ENCODE measurements at regions not wholly inside any gene's neighbourhood (a gene's known extent, or its start where the extent isn't known, plus 50 kb on each side); places are given as distances from the start of the nearest gene placed in this dataset.
"Not testable (repeated sequence)": the region's sequence is repeated elsewhere in the genome, so short reads cannot be mapped to it uniquely, and the experiment has no call there.

- no peak for DNase-seq
Measured at GRCh38 chr21:41611966-41612606, 104.1 kb upstream of the TMPRSS2 start.

- DNase-seq: no peak
Measured at GRCh38 chr21:41611441-41611840, 103.5 kb upstream of the TMPRSS2 start.

- DNase-seq: not testable (repeated sequence)
Measured at GRCh38 chr21:41610840-41611115, 102.8 kb upstream of the TMPRSS2 start.

GRCh38 chr21:41610042-41610839, 102.3 kb upstream of the TMPRSS2 start:
- peak; percentile 48 for DNase-seq

- DNase-seq: no peak
Measured at GRCh38 chr21:41606706-41607105, 98.7 kb upstream of the TMPRSS2 start.

GRCh38 chr21:41605934-41606285, 98.0 kb upstream of the TMPRSS2 start:
- no peak for DNase-seq

- DNase-seq: no peak
Measured at GRCh38 chr21:41605178-41605933, 97.4 kb upstream of the TMPRSS2 start.

GRCh38 chr21:41604583-41605041, 96.7 kb upstream of the TMPRSS2 start:
- DNase-seq: no peak

- no peak for DNase-seq
Measured at GRCh38 chr21:41603476-41603875, 95.5 kb upstream of the TMPRSS2 start.

- DNase-seq: no peak
Measured at GRCh38 chr21:41602531-41602930, 94.6 kb upstream of the TMPRSS2 start.

GRCh38 chr21:41601573-41602368, 93.8 kb upstream of the TMPRSS2 start:
- peak; percentile 26 for DNase-seq

GRCh38 chr21:41600961-41601572, 93.1 kb upstream of the TMPRSS2 start:
- DNase-seq: no peak

- DNase-seq: no peak
Measured at GRCh38 chr21:41600556-41600955, 92.6 kb upstream of the TMPRSS2 start.

GRCh38 chr21:41600116-41600515, 92.2 kb upstream of the TMPRSS2 start:
- no peak for DNase-seq

GRCh38 chr21:41598561-41599431, 90.8 kb upstream of the TMPRSS2 start:
- DNase-seq: no peak

GRCh38 chr21:41597811-41598231, 89.9 kb upstream of the TMPRSS2 start:
- DNase-seq: no peak

GRCh38 chr21:41597227-41597626, 89.3 kb upstream of the TMPRSS2 start:
- DNase-seq: no peak

- no peak for DNase-seq
Measured at GRCh38 chr21:41596241-41596925, 88.4 kb upstream of the TMPRSS2 start.

GRCh38 chr21:41594268-41594667, 86.3 kb upstream of the TMPRSS2 start:
- DNase-seq: no peak

GRCh38 chr21:41593760-41594138, 85.8 kb upstream of the TMPRSS2 start:
- no peak for DNase-seq

All from muscle of arm (tissue), 1 donor.